GM21360 (cell line): ENCODE measurements at regions not wholly inside any gene's neighbourhood (a gene's known extent, or its start where the extent isn't known, plus 50 kb on each side); places are given as distances from the start of the nearest gene placed in this dataset.
"Not testable (repeated sequence)": the region's sequence is repeated elsewhere in the genome, so short reads cannot be mapped to it uniquely, and the experiment has no call there.

ENCODE experiments used
- ATAC-seq: cut with Tn5 transposase; IDR thresholded peaks from one replicate; pipeline ENCODE4 v1.9.1; 2021; ENCODE audit warnings: mild to moderate bottlenecking, moderate library complexity; ENCODE audit not compliant: unreplicated experiment

GRCh38 chr20:5453316-5453715, 136.6 kb upstream of the PROKR2 start:
- ATAC-seq, result not testable (repeated sequence)

GRCh38 chr20:5452691-5453090, 135.9 kb upstream of the PROKR2 start:
- not testable (repeated sequence) for ATAC-seq

- not testable (repeated sequence) for ATAC-seq
Observed at GRCh38 chr20:5452286-5452685, 135.5 kb upstream of the PROKR2 start.

GRCh38 chr20:5451643-5452210, 135.0 kb upstream of the PROKR2 start:
- ATAC-seq, result no peak

- no peak for ATAC-seq
Observed at GRCh38 chr20:5448449-5449118, 131.8 kb upstream of the PROKR2 start.

GRCh38 chr20:5447188-5447587, 130.4 kb upstream of the PROKR2 start:
- no peak for ATAC-seq

- no peak for ATAC-seq
Observed at GRCh38 chr20:5445611-5446010, 128.9 kb upstream of the PROKR2 start.

- ATAC-seq, result no peak
Observed at GRCh38 chr20:5442101-5442500, 125.3 kb upstream of the PROKR2 start.

- no peak for ATAC-seq
Observed at GRCh38 chr20:5434116-5434515, 117.4 kb upstream of the PROKR2 start.

GRCh38 chr20:5433352-5433751, 116.6 kb upstream of the PROKR2 start:
- ATAC-seq, result no peak

GRCh38 chr20:5432030-5432429, 115.3 kb upstream of the PROKR2 start:
- no peak for ATAC-seq

GRCh38 chr20:5430670-5431069, 113.9 kb upstream of the PROKR2 start:
- ATAC-seq, result no peak

GRCh38 chr20:5426026-5426425, 109.3 kb upstream of the PROKR2 start:
- no peak for ATAC-seq

- no peak for ATAC-seq
Observed at GRCh38 chr20:5416086-5416485, 99.3 kb upstream of the PROKR2 start.

GRCh38 chr20:5413394-5413793, 96.6 kb upstream of the PROKR2 start:
- no peak for ATAC-seq

- no peak for ATAC-seq
Observed at GRCh38 chr20:5410470-5410869, 93.7 kb upstream of the PROKR2 start.

GRCh38 chr20:5402903-5403531, 86.3 kb upstream of the PROKR2 start:
- peak; percentile 82 for ATAC-seq

- no peak for ATAC-seq
Observed at GRCh38 chr20:5401277-5401875, 84.6 kb upstream of the PROKR2 start.

GRCh38 chr20:5400164-5400762, 83.5 kb upstream of the PROKR2 start:
- ATAC-seq, result no peak

- ATAC-seq, result no peak
Observed at GRCh38 chr20:5397393-5397792, 80.6 kb upstream of the PROKR2 start.

- no peak for ATAC-seq
Observed at GRCh38 chr20:5395932-5396727, 79.4 kb upstream of the PROKR2 start.
